ENCODE measurements at regions not wholly inside any gene's neighbourhood (a gene's known extent, or its start where the extent isn't known, plus 50 kb on each side); places are given as distances from the start of the nearest gene placed in this dataset.

DNA sequence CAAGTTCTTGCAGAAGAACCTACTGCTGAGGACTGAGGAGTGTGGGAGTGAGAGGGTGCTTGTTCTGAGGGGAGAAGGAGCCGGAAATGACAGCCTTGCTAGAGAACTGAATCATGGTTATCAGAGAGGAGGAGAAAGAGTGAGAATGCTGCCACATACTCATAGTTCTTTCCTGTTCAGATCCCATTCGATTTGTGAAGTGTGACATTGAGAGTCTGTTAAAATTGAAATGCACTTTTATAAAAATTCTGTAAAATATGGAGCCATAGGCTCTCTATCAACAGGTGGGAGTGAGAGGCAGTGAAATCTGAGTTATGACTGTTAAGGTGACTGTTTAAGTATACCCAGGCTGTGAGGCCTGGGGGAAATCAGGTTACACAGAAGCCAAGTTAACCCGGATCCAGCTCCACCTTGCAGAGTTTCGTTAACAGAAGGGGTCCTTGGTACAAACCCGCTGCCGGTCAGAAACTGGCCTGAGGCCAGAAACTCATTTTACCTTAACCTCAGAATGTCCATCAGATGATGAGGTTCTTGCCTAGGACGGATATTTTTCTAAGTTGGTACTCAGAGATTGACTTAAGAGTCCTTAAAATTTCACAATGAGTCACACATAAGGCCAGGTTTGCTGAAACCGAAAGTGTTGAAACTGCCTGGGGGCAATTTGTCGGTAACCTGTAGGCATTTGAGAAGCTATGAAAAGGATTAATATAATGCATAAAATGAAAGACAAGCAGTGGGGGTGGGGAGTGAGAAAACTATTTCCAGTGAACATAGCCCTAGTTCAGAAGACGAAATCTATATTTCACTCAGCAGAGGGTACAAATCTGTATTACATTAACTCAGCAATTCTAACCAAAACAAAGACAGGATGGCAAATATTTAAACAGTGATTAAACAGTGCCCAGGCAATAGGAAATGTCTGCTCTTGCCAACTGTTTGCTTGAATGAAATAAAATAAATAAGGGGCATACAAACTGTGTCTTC, 350.5 kb downstream of the KCNRG start:
- TF ChIP-seq POLR2A (IDR thresholded peaks at IDR 0.05): no peak
- TF ChIP-seq, protein P1, sequence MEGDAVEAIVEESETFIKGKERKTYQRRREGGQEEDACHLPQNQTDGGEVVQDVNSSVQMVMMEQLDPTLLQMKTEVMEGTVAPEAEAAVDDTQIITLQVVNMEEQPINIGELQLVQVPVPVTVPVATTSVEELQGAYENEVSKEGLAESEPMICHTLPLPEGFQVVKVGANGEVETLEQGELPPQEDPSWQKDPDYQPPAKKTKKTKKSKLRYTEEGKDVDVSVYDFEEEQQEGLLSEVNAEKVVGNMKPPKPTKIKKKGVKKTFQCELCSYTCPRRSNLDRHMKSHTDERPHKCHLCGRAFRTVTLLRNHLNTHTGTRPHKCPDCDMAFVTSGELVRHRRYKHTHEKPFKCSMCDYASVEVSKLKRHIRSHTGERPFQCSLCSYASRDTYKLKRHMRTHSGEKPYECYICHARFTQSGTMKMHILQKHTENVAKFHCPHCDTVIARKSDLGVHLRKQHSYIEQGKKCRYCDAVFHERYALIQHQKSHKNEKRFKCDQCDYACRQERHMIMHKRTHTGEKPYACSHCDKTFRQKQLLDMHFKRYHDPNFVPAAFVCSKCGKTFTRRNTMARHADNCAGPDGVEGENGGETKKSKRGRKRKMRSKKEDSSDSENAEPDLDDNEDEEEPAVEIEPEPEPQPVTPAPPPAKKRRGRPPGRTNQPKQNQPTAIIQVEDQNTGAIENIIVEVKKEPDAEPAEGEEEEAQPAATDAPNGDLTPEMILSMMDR (IDR thresholded peaks at IDR 0.05 in 8 of 11, conservative IDR thresholded peaks at IDR 0.05 in 3 of 11): no peak
- no peak for TF ChIP-seq POLR2AphosphoS5 (IDR thresholded peaks at IDR 0.05)
